ENCODE measurements at regions not wholly inside any gene's neighbourhood (a gene's known extent, or its start where the extent isn't known, plus 50 kb on each side); places are given as distances from the start of the nearest gene placed in this dataset.
"Not testable (repeated sequence)": the region's sequence is repeated elsewhere in the genome, so short reads cannot be mapped to it uniquely, and the experiment has no call there.

GRCh38 chr6:163750431-163751031 is 336.0 kb downstream of the QKI start:
- no peaks in the 10 kb centered on the region for H3K27me3 ChIP-seq
- DNase-seq: no peak
- no peak overlapping the region for H3K27ac ChIP-seq
- intact Hi-C loops (cut with DNase I; ENCODE audit: low total_unique reads) (no loop called here), in situ Hi-C loops (cut with MboI; ENCODE audit: low pct_ligation_motif_present in 1 of 4, low pct_unique_long_range_greater_than_20kb in 1 of 4, low sequenced_read_pairs in 3 of 4) (no loop called here)
- no peaks in the 10 kb centered on the region for H3K4me1 ChIP-seq
- H3K36me3 ChIP-seq: no peaks in the 10 kb centered on the region
- TF ChIP-seq POLR2A (IDR thresholded peaks at IDR 0.05) (no peak), EP300 (IDR thresholded peaks at IDR 0.05; ENCODE audit: low read depth) (no peak)
- H3K9me3 ChIP-seq: no peaks in the 10 kb centered on the region
- no peak overlapping the region for H3K4me3 ChIP-seq
- WGBS, 2 donors (ENCODE audit: low coverage in 1 of 2): 67 to 100% methylated on average over 1 to 22 of the region's 22 CpGs

DNA sequence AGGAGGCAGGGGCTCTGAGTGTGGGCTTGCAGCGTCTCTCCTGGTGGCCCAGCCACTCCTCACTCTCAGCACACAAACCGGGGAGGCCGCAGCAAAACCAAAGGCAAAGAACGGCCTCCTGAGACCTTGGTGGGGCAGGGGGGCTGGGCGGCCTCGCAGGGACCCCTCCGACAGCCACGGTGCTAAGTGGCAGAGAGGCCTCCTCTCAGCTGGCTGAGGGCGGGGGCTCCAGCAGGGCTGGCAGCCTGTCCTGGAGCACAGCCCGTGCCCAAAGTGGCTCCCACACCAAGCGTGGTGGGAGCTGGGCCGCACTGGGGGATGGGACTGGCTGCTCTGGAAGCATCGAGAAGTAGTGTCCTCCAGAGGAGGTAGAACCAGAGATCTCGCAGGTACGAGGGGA is 334.4 kb downstream of the QKI start:
- 85 to 92% methylated on average over 3 to 15 of the region's 15 CpGs for WGBS, 2 donors (ENCODE audit: low coverage in 1 of 2)
- H3K27me3 ChIP-seq: no peaks in the 10 kb centered on the region
- no peak overlapping the region for H3K4me3 ChIP-seq
- in situ Hi-C loops (cut with MboI; ENCODE audit: low pct_ligation_motif_present in 1 of 4, low pct_unique_long_range_greater_than_20kb in 1 of 4, low sequenced_read_pairs in 3 of 4): no loop called here
- no peaks in the 10 kb centered on the region for H3K4me1 ChIP-seq
- no peak for DNase-seq
- no peaks in the 10 kb centered on the region for H3K9me3 ChIP-seq
- no peaks in the 10 kb centered on the region for H3K36me3 ChIP-seq
- intact Hi-C loops (cut with DNase I; ENCODE audit: low total_unique reads): no loop called here
- no peak for TF ChIP-seq CTCF (IDR thresholded peaks at IDR 0.05)
- no peak for TF ChIP-seq POLR2A (IDR thresholded peaks at IDR 0.05)
- no peak for TF ChIP-seq EP300 (IDR thresholded peaks at IDR 0.05; ENCODE audit: low read depth)
- TF ChIP-seq POLR2AphosphoS5 (IDR thresholded peaks at IDR 0.05): no peak
- no peak overlapping the region for H3K27ac ChIP-seq

DNA sequence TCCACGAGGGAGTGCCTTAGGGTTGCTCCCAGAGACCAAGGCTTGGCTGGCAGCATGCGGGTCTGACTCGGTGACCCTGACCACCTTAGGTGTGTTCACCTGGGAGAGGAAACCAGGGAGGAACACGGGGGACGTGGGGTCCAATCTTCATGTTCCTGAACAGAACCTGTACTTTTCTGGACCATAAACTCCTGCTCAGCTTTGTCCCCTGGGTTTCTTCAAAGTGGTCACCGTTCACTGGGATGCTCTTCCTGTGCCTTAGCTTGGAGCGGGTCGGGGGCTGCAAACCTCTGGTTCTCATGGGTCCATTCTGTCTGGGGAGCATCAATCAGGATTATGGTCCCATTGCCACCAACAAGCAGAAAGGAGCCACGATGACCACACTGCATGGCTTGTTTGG is 333.5 kb downstream of the QKI start:
- Histone ChIP-seq H3K4me3 (no peak overlapping the region), H3K9me3 (no peaks in the 10 kb centered on the region), H3K27ac (no peak overlapping the region), H3K27me3 (no peaks in the 10 kb centered on the region), H3K4me1 (no peaks in the 10 kb centered on the region), H3K36me3 (no peaks in the 10 kb centered on the region)
- TF ChIP-seq CTCF (IDR thresholded peaks at IDR 0.05): no peak
- TF ChIP-seq POLR2AphosphoS5 (IDR thresholded peaks at IDR 0.05): no peak
- no peak for TF ChIP-seq POLR2A (IDR thresholded peaks at IDR 0.05)
- no peak for TF ChIP-seq EP300 (IDR thresholded peaks at IDR 0.05; ENCODE audit: low read depth)
- DNase-seq: no peak
- intact Hi-C loops (cut with DNase I; ENCODE audit: low total_unique reads): no loop called here
- WGBS, 2 donors (ENCODE audit: low coverage in 1 of 2): 70 to 87% methylated on average over 3 to 9 of the region's 9 CpGs
- in situ Hi-C loops (cut with MboI; ENCODE audit: low pct_ligation_motif_present in 1 of 4, low pct_unique_long_range_greater_than_20kb in 1 of 4, low sequenced_read_pairs in 3 of 4): no loop called here

DNA sequence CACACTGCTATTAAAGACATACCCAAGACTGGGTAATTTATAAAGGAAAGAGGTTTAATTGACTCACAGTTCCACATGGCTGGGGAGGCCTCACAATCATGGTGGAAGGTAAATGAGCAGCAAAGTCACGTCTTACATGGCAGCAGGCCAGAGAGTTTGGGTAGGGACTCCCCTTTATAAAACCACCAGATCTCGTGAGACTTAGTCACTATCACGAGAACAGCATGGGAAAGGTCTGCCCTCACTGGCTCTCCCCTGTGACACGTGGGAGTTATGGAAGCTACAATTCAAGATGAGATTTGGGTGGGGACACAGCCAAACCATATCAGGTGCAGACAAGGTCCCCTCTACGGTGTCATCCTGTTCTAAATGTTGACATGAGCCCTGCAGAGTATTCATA is 332.5 kb downstream of the QKI start:
- 47 to 76% methylated on average over 3 to 5 of the region's 5 CpGs for WGBS, 2 donors (ENCODE audit: low coverage in 1 of 2)
- DNase-seq; H3K9me3 ChIP-seq; H3K27me3 ChIP-seq; H3K36me3 ChIP-seq; in situ Hi-C loops (cut with MboI; ENCODE audit: low pct_ligation_motif_present in 1 of 4, low pct_unique_long_range_greater_than_20kb in 1 of 4, low sequenced_read_pairs in 3 of 4); intact Hi-C loops (cut with DNase I; ENCODE audit: low total_unique reads); H3K4me1 ChIP-seq; H3K27ac ChIP-seq; H3K4me3 ChIP-seq: not testable (repeated sequence)

DNA sequence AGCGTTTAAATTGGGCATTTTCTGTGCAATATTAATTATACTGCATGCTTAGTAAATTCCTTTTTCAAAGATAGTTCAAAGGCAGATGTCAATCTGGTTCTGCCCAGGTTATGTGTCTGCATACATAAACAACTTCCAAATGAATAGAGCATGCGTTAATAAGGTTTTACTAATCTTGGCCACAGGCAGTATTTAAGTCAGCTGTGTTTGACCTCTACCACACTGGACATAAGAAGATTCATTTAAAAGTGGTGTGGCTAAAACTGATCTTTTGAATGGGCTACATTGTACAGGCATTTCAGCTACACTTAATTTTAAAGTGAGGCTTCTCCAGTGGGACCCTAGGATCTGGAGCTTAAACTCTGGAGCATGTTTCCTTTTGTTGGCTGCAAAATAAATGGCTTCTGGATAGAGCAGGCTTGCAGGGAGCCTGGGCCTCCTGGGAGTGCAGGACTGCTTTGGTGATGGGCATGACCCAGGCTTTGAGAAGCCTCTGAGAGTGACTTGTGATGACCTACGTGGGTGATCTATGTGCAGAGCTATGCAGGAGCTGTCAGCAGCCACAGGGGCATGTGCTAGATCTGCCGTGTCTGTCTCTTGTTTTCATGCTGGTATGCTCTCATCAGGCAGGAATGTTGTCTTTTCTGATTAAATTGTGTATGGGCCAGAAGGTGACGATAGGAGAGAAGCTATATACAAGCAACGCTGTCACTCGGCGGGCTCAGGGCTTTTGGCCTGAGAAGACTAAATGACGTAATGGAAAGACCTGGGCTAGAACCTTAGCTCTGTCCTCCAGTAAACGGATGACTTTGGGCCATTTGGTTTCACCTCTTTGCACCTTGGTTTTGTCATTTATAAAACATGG is 331.2 kb downstream of the QKI start:
- no peak for TF ChIP-seq POLR2A (IDR thresholded peaks at IDR 0.05)
- TF ChIP-seq CTCF (IDR thresholded peaks at IDR 0.05): no peak
- no peak for TF ChIP-seq POLR2AphosphoS5 (IDR thresholded peaks at IDR 0.05)
- no peak for TF ChIP-seq EP300 (IDR thresholded peaks at IDR 0.05; ENCODE audit: low read depth)
- H3K4me1 ChIP-seq: no peaks in the 10 kb centered on the region
- H3K9me3 ChIP-seq: no peaks in the 10 kb centered on the region
- H3K27me3 ChIP-seq: no peaks in the 10 kb centered on the region
- 64 to 71% methylated on average over 8 to 10 of the region's 10 CpGs for WGBS, 2 donors (ENCODE audit: low coverage in 1 of 2)
- no peaks in the 10 kb centered on the region for H3K36me3 ChIP-seq
- DNase-seq: no peak
- H3K4me3 ChIP-seq: no peak overlapping the region
- intact Hi-C loops (cut with DNase I; ENCODE audit: low total_unique reads) (no loop called here), in situ Hi-C loops (cut with MboI; ENCODE audit: low pct_ligation_motif_present in 1 of 4, low pct_unique_long_range_greater_than_20kb in 1 of 4, low sequenced_read_pairs in 3 of 4) (no loop called here)
- no peak overlapping the region for H3K27ac ChIP-seq
